ENCODE measurements at regions not wholly inside any gene's neighbourhood (a gene's known extent, or its start where the extent isn't known, plus 50 kb on each side); places are given as distances from the start of the nearest gene placed in this dataset.

- TF ChIP-seq CTCF (conservative IDR thresholded peaks at IDR 0.05 in 1 of 2, IDR thresholded peaks at IDR 0.05 in 1 of 2; ENCODE audit: low read depth in 1 of 2, low read length in 2 of 2) (no peak), EZH2 (IDR thresholded peaks at IDR 0.05; ENCODE audit: low read length, missing control alignments) (no peak)
These were observed 214.8 kb upstream of the ARHGEF26 start for GRCh38 chr3:153906366-153906765.

All from fibroblast of lung (primary cell).